T-cell (primary cell): ENCODE measurements at regions not wholly inside any gene's neighbourhood (a gene's known extent, or its start where the extent isn't known, plus 50 kb on each side); places are given as distances from the start of the nearest gene placed in this dataset.
"Not testable (repeated sequence)": the region's sequence is repeated elsewhere in the genome, so short reads cannot be mapped to it uniquely, and the experiment has no call there.

Experiments used
- ATAC-seq, 4 experiments: fragments of 200-7000 bp in 3 of 4; fragments of 150-1000 bp in 1 of 4; cut with Tn5 transposase; replicated peaks in 1 of 4; 1 replicate in 3 of 4; 2 replicates in 1 of 4; pipeline ENCODE4 v1.10.0; 2021; ENCODE audit warnings: moderate library complexity in 3 of 4, mild to moderate bottlenecking in 2 of 4, moderate number of reproducible peaks in 1 of 4
- CTCF ChIA-PET, 2 donors: fragments of 300-600 bp; sonication (Branson Sonifier 250); formaldehyde crosslinking; loops; one replicate each; lab custom pipeline; 2022; ENCODE audit warnings: antibody characterized with exemption in 2 of 2; lab: Charles Lee
- POLR2A ChIA-PET, 2 donors: fragments of 300-600 bp; sonication (Branson Sonifier 250); formaldehyde crosslinking; loops; one replicate each; lab custom pipeline; 2022; ENCODE audit warnings: antibody characterized with exemption in 2 of 2; lab: Charles Lee
- DNase-seq, 35 experiments: peaks; one replicate each; pipeline versions ENCODE4 v3.0.0 to v3.0.0-alpha.2; 2013 to 2023
- H3K27ac ChIP-seq: one replicate; pipeline ENCODE4 v1.5.1; 2013; ENCODE audit warnings: low read length
- H3K27me3 ChIP-seq, 2 experiments: replicated peaks in 1 of 2; 1 replicate in 1 of 2; 2 replicates in 1 of 2; pipeline versions ENCODE4 v1.6.1 to v1.7.0; 2013; ENCODE audit warnings: low read length in 1 of 2, mixed read lengths in 1 of 2; ENCODE audit not compliant: control insufficient read depth in 2 of 2, insufficient read depth in 2 of 2; ENCODE audit errors: extremely low read depth in 1 of 2
- H3K36me3 ChIP-seq, 2 donors: 1 replicate in 1 of 2; 2 replicates in 1 of 2; pipeline versions ENCODE4 v1.6.1 to v1.7.0; 2013; ENCODE audit warnings: low read length in 1 of 2; ENCODE audit not compliant: control insufficient read depth in 2 of 2, insufficient read depth in 1 of 2; ENCODE audit errors: extremely low read depth in 1 of 2
- H3K4me1 ChIP-seq, 2 experiments: 1 replicate in 1 of 2; 2 replicates in 1 of 2; pipeline versions ENCODE4 v1.6.1 to v1.7.0; 2013; ENCODE audit warnings: low read length in 2 of 2, mixed read lengths in 1 of 2; ENCODE audit not compliant: insufficient read depth in 2 of 2, control insufficient read depth in 1 of 2; ENCODE audit errors: extremely low read depth in 1 of 2
- H3K4me3 ChIP-seq, 2 donors: 1 replicate in 1 of 2; 2 replicates in 1 of 2; pipeline versions ENCODE4 v1.5.1 to v1.7.0; 2013; ENCODE audit warnings: mild to moderate bottlenecking in 2 of 2, low read length in 1 of 2, moderate library complexity in 1 of 2; ENCODE audit not compliant: control insufficient read depth in 1 of 2; ENCODE audit errors: extremely low read depth in 1 of 2
- H3K9me3 ChIP-seq: 2 replicates; pipeline ENCODE4 v1.7.0; 2013
- H3K27ac Mint-ChIP-seq, 2 donors: one replicate each; pipeline ENCODE4 v1.8.0; 2020 to 2021; ENCODE audit warnings: mild to moderate bottlenecking in 2 of 2, mixed read lengths in 2 of 2
- H3K27me3 Mint-ChIP-seq, 2 donors: one replicate each; pipeline ENCODE4 v1.8.0; 2021 to 2022; ENCODE audit warnings: mixed read lengths in 2 of 2
- H3K36me3 Mint-ChIP-seq: one replicate; pipeline ENCODE4 v1.8.0; 2021; ENCODE audit warnings: mixed read lengths
- H3K4me1 Mint-ChIP-seq, 3 donors: one replicate each; pipeline ENCODE4 v1.8.0; 2020 to 2022; ENCODE audit warnings: mixed read lengths in 3 of 3, mild to moderate bottlenecking in 1 of 3
- H3K4me3 Mint-ChIP-seq, 3 donors: one replicate each; pipeline ENCODE4 v1.8.0; 2020 to 2022; ENCODE audit warnings: mild to moderate bottlenecking in 3 of 3, mixed read lengths in 3 of 3, moderate library complexity in 3 of 3
- H3K9me3 Mint-ChIP-seq, 3 donors: one replicate each; pipeline ENCODE4 v1.8.0; 2020 to 2022; ENCODE audit warnings: mixed read lengths in 3 of 3
- WGBS: methylation state at CpG from one replicate; pipeline ENCODE4 v1.1.5; 2013; ENCODE audit warnings: missing lambda C conversion rate; ENCODE audit not compliant: insufficient coverage; 5-methylcytosine and 5-hydroxymethylcytosine counted together

DNA sequence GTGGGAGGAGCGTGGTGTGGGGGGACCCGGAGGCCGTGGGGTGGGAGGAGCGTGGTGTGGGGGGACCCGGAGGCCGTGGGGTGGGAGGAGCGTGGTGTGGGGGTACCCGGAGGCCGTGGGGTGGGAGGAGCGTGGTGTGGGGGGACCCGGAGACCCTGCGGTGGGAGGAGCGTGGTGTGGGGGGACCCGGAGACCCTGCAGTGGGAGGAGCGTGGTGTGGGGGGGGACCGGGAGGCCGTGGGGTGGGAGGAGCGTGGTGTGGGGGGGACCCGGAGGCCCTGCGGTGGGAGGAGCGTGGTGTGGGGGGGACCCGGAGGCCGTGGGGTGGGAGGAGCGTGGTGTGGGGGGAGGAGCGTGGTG, 203.5 kb downstream of the DLL1 start:
- H3K9me3 Mint-ChIP-seq, CTCF ChIA-PET, H3K36me3 Mint-ChIP-seq, H3K4me3 ChIP-seq, H3K27me3 ChIP-seq, ATAC-seq, H3K36me3 ChIP-seq, H3K9me3 ChIP-seq, POLR2A ChIA-PET, H3K27ac Mint-ChIP-seq, H3K27ac ChIP-seq, H3K27me3 Mint-ChIP-seq: not testable (repeated sequence)
- peak overlapping the region in 1 of 3 donors; percentile 72 for H3K4me3 Mint-ChIP-seq
- DNase-seq = peak in 12 of 35 experiments; percentile 6 to 65 (median 14)
- H3K4me1 ChIP-seq = peaks cover 18 to 31% of the 10 kb centered on the region in 2 experiments
- WGBS = 60% methylated on average over 1 of the region's 25 CpGs
- H3K4me1 Mint-ChIP-seq = peaks cover 26 to 44% (median 38%) of the 10 kb centered on the region in 3 donors

DNA sequence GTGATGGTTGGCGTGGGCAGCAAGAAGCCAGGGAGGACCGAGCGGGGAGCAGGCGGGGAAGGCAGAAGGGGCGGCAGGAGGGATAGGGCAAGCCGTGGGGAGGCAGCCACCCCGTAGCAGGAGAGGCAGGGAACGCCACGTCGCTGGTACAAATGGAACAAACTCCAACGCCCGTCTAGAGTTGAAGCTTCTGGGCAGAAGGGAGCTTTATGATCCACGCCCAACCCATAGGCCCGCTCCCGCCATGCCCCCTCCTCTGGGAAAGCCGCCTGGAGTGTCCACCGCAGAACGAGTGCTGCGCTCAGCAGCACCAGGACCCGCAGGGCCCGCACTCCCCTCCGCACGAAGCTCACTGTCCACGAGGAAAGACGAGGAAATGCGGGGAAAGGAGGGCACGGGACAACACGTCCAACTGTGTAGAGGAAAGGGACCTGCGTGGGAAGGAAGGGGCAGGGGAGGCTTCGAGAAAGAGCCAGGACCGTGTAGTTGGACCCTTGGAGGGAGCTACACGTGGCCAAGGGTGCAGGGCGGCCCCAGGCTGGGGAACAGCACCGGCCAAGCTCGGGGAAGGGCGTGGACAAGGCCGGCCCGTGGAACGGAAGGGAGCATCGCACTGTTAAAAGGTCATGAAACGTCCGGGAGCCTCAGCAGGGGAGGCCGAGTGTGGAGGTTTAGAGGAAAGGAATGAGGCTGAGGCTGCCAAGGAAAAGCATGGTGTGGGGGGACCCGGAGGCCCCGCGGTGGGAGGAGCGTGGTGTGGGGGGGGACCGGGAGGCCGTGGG, 204.0 kb downstream of the DLL1 start:
- CTCF ChIA-PET = no interaction called here
- H3K4me1 ChIP-seq = peaks cover 18 to 28% of the 10 kb centered on the region in 2 experiments
- 81% methylated on average over 33 of the region's 49 CpGs for WGBS
- H3K4me3 Mint-ChIP-seq = peak overlapping the region; percentile 39 to 72 (median 62)
- H3K27me3 Mint-ChIP-seq = no peaks in the 10 kb centered on the region
- no peak overlapping the region for H3K27ac ChIP-seq
- ATAC-seq = no peak
- POLR2A ChIA-PET = no interaction called here
- no peaks in the 10 kb centered on the region for H3K9me3 ChIP-seq
- no peaks in the 10 kb centered on the region for H3K27me3 ChIP-seq
- peak in 3 of 35 experiments; percentile 13 to 67 (median 21) for DNase-seq
- no peaks in the 10 kb centered on the region for H3K36me3 ChIP-seq
- H3K4me3 ChIP-seq = no peak overlapping the region
- H3K36me3 Mint-ChIP-seq = no peaks in the 10 kb centered on the region
- peak overlapping the region; percentile 62 to 81 for H3K27ac Mint-ChIP-seq
- peaks cover 26 to 44% (median 38%) of the 10 kb centered on the region in 3 donors for H3K4me1 Mint-ChIP-seq
- H3K9me3 Mint-ChIP-seq = no peaks in the 10 kb centered on the region

DNA sequence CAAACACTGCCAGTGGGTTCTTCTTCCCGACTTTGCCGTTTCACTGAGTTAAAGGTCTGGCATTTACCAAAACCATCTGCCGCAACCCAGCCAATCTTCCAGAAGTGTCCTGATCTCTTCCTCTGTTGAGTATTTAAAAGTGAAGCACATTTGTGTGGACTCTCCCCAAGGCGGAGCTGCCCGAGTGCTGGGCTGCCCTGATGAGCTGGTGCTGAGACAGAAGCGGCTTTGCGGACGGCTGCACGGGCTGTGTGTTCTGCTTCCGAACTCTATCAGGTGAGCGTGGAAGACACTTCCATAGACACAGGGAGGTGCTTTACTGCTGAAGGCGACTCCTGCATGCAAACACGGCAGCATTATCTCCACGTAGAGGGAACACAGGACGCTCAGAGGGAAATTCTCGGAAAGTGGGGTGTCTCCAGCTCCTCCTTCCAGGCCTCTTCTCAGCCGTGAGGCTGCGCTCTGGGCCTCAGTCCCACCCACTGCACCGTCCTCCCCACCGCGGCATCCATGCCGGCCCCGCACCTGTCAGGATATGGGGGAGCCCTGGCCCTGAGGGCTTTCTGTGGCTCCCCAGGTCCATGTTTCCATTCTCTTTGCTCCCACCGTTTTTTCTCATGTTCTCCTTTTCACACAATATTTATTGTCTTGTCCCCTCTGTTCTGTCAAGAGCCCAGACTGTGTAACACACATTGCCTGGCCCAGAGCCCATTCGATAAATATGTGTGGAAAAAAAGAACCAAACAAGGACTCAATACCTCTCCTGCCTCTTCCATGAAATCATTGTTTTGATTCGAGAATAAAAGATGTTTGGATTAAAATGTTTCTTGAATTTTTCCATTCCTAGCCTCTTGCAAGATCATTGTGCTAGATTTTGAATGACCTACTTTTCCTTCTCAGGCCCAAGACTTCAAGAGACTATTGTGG, 205.1 kb downstream of the DLL1 start:
- H3K4me3 Mint-ChIP-seq = peak overlapping the region in 1 of 3 donors; percentile 72
- ChIA-PET POLR2A (no interaction called here), CTCF (no interaction called here)
- Histone ChIP-seq H3K4me3 (no peak overlapping the region), H3K4me1 (peaks cover 18 to 30% of the 10 kb centered on the region in 2 experiments), H3K27ac (no peak overlapping the region), H3K27me3 (peaks cover 0 to 4% of the 10 kb centered on the region in 2 experiments), H3K9me3 (no peaks in the 10 kb centered on the region), H3K36me3 (no peaks in the 10 kb centered on the region)
- H3K4me1 Mint-ChIP-seq = peaks cover 25 to 44% (median 37%) of the 10 kb centered on the region in 3 donors
- ATAC-seq = no peak
- H3K36me3 Mint-ChIP-seq = no peaks in the 10 kb centered on the region
- whole genome bisulfite sequencing = 67% methylated on average over 20 of the region's 26 CpGs
- no peaks in the 10 kb centered on the region for H3K9me3 Mint-ChIP-seq
- H3K27ac Mint-ChIP-seq = peak overlapping the region; percentile 69 to 73
- no peaks in the 10 kb centered on the region for H3K27me3 Mint-ChIP-seq
- DNase-seq = peak in 1 of 35 experiments; percentile 23

DNA sequence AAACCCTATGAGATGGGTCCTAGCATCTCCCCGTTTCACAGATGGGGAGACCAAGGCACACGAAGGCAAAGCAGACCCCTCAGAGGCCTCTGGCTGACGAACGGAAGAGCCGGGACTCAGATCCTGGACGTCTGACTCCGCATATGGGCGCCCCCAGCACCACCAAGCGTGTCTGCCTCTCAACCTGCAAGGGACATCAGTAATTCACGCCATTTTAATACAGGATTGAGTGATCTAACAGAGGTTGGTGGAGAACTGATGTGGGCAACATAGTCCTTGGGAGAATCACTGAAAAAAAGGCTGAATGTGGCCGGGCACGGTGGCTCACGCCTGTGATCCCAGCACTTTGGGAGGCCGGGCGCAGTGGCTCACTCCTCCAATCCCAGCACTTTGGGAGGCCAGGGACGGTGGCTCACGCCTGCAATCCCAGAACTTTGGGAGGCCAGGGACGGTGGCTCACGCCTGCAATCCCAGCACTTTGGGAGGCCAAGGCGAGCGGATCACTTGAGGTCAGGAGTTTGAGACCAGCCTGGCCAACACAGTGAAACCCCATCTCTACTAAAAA, 206.6 kb downstream of the DLL1 start:
- Histone ChIP-seq H3K27me3 (peaks cover 0 to 4% of the 10 kb centered on the region in 2 experiments), H3K27ac (no peak overlapping the region), H3K9me3 (no peaks in the 10 kb centered on the region), H3K36me3 (no peaks in the 10 kb centered on the region), H3K4me3 (no peak overlapping the region), H3K4me1 (peaks cover 11 to 18% of the 10 kb centered on the region in 2 experiments)
- H3K27me3 Mint-ChIP-seq = no peaks in the 10 kb centered on the region
- peak overlapping the region in 1 of 2 donors; percentile 40 for H3K27ac Mint-ChIP-seq
- DNase-seq (no peak), ATAC-seq (no peak)
- 93% methylated on average over 10 of the region's 21 CpGs for WGBS
- H3K36me3 Mint-ChIP-seq = no peaks in the 10 kb centered on the region
- ChIA-PET POLR2A (no interaction called here), CTCF (no interaction called here)
- no peaks in the 10 kb centered on the region for H3K9me3 Mint-ChIP-seq
- H3K4me1 Mint-ChIP-seq = peaks cover 10 to 29% (median 22%) of the 10 kb centered on the region in 3 donors
- no peak overlapping the region for H3K4me3 Mint-ChIP-seq

DNA sequence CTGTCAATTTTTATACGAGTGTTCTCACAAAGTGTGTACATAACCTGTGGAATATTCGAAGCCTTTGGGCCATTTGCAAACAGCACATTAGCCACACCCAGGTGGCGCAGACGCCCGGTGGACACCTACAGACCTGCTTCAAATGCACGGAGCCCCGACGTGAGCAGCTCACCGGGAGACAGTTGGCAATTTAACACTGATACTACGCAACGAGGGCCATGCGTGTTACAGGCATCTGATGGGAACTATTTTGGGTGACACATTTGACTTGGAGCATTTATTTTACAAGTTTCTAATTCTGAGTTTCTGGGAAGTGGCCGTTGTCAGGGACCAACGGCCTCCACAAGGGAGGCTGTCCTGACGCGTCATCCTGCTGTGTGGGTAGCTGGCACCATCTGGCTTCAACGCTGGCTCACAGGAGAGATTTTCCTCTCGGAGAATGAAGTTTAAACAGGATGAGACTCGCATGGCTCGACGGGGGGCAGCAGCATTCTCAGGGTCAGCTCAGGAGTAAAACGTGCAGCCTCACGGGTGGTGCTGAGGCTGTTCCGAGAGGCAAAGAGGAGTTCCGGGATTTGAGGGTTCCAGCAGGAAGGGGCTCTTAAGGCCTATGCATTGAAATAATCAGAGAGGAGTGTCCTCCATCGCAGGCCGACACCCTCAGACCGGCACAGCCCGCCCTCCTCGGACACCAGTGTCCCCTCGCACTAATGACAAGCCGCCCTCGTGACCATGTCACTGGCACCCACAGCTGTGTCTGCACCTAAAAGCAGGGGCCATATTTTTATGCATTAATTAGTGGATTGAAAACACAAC, 207.4 kb downstream of the DLL1 start:
- Mint-ChIP-seq H3K4me3 (no peak overlapping the region), H3K36me3 (no peaks in the 10 kb centered on the region), H3K9me3 (no peaks in the 10 kb centered on the region), H3K4me1 (peaks cover 7 to 21% (median 15%) of the 10 kb centered on the region in 3 donors), H3K27me3 (no peaks in the 10 kb centered on the region), H3K27ac (peak overlapping the region in 1 of 2 donors; percentile 30)
- no peak overlapping the region for H3K27ac ChIP-seq
- peaks cover 0 to 4% of the 10 kb centered on the region in 2 experiments for H3K27me3 ChIP-seq
- ATAC-seq = no peak
- H3K9me3 ChIP-seq = no peaks in the 10 kb centered on the region
- H3K4me3 ChIP-seq = no peak overlapping the region
- no peaks in the 10 kb centered on the region for H3K36me3 ChIP-seq
- CTCF ChIA-PET = no interaction called here
- WGBS = 93% methylated on average over 26 of the region's 33 CpGs
- peak in 1 of 35 experiments; percentile 8 for DNase-seq
- POLR2A ChIA-PET = no interaction called here
- H3K4me1 ChIP-seq = peaks cover 2 to 10% of the 10 kb centered on the region in 2 experiments
